ENCODE measurements at regions not wholly inside any gene's neighbourhood (a gene's known extent, or its start where the extent isn't known, plus 50 kb on each side); places are given as distances from the start of the nearest gene placed in this dataset.

DNA sequence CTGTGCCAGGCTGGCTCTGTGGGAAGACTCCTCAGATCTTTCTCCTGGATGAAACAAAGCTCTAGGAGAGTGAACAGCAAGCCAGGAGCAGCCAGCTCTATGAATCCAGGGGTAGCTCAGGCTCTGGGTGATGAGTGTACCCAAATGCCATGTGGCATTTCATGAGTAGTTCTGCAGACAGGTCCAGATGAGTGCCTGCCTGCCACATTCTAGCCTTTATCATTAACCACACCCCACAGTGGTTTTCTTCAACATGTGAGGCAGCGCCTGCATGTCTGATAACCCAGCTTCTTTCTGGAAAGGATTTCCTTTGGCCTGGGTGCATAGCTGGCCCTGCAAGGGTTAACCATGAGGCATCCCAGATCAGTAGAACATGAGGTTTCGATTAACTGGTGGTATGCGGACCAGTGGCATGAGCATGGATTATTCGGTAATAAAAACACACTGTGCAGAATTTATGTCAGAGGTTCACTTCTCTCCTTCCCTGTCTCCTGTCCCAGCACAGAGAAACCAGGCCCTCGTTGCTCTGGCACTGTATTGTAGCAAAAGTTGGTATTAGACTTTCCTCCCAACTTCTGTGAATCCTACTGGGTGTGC lies 381.9 kb upstream of the ZNF462 start:
- TF ChIP-seq GABPA (IDR thresholded peaks at IDR 0.05; ENCODE audit: borderline replicate concordance, insufficient read depth, low read length) (no peak), SIX5 (IDR thresholded peaks at IDR 0.05; ENCODE audit: low read depth, low read length) (no peak), POLR2A (IDR thresholded peaks at IDR 0.05; ENCODE audit: control extremely low read depth in 1 of 2, low read depth in 2 of 2, low read length in 2 of 2) (no peak), TAF1 (IDR thresholded peaks at IDR 0.05; ENCODE audit: low read depth, low read length) (no peak), SP2 (IDR thresholded peaks at IDR 0.05; ENCODE audit: low read length) (no peak)
- TF ChIP-seq, protein P1, sequence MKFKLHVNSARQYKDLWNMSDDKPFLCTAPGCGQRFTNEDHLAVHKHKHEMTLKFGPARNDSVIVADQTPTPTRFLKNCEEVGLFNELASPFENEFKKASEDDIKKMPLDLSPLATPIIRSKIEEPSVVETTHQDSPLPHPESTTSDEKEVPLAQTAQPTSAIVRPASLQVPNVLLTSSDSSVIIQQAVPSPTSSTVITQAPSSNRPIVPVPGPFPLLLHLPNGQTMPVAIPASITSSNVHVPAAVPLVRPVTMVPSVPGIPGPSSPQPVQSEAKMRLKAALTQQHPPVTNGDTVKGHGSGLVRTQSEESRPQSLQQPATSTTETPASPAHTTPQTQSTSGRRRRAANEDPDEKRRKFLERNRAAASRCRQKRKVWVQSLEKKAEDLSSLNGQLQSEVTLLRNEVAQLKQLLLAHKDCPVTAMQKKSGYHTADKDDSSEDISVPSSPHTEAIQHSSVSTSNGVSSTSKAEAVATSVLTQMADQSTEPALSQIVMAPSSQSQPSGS (IDR thresholded peaks at IDR 0.05; ENCODE audit: low read length), result no peak

All from H1 (cell line).